ENCODE measurements at regions not wholly inside any gene's neighbourhood (a gene's known extent, or its start where the extent isn't known, plus 50 kb on each side); places are given as distances from the start of the nearest gene placed in this dataset.

GRCh38 chr16:65219786-65220185 is 97.9 kb upstream of the CDH11 start:
- no peak for DNase-seq (ENCODE audit: low read depth)
- TF ChIP-seq CTCF (IDR thresholded peaks at IDR 0.05; ENCODE audit: insufficient read depth, low read depth, low read length, missing control alignments): no peak
- no peak overlapping the region for H3K4me3 ChIP-seq (ENCODE audit: low read depth, low read length)

GRCh38 chr16:65218348-65218747 is 96.5 kb upstream of the CDH11 start:
- DNase-seq (ENCODE audit: low read depth): no peak
- no peak for TF ChIP-seq CTCF (IDR thresholded peaks at IDR 0.05; ENCODE audit: insufficient read depth, low read depth, low read length, missing control alignments)
- no peak overlapping the region for H3K4me3 ChIP-seq (ENCODE audit: low read depth, low read length)

- no peak for DNase-seq (ENCODE audit: low read depth)
- no peak overlapping the region for H3K4me3 ChIP-seq (ENCODE audit: low read depth, low read length)
- TF ChIP-seq CTCF (IDR thresholded peaks at IDR 0.05; ENCODE audit: insufficient read depth, low read depth, low read length, missing control alignments): no peak
Observed at GRCh38 chr16:65213866-65214595, 92.2 kb upstream of the CDH11 start.

- no peak overlapping the region for H3K4me3 ChIP-seq (ENCODE audit: low read depth, low read length)
- DNase-seq (ENCODE audit: low read depth): no peak
- TF ChIP-seq CTCF (IDR thresholded peaks at IDR 0.05; ENCODE audit: insufficient read depth, low read depth, low read length, missing control alignments): no peak
Observed at GRCh38 chr16:65212791-65213190, 90.9 kb upstream of the CDH11 start.

GRCh38 chr16:65212240-65212639 is 90.4 kb upstream of the CDH11 start:
- H3K4me3 ChIP-seq (ENCODE audit: low read depth, low read length): no peak overlapping the region
- TF ChIP-seq CTCF (IDR thresholded peaks at IDR 0.05; ENCODE audit: insufficient read depth, low read depth, low read length, missing control alignments): no peak
- no peak for DNase-seq (ENCODE audit: low read depth)

- no peak for TF ChIP-seq CTCF (IDR thresholded peaks at IDR 0.05; ENCODE audit: insufficient read depth, low read depth, low read length, missing control alignments)
- no peak for DNase-seq (ENCODE audit: low read depth)
- H3K4me3 ChIP-seq (ENCODE audit: low read depth, low read length): no peak overlapping the region
Observed at GRCh38 chr16:65202461-65202860, 80.6 kb upstream of the CDH11 start.

- DNase-seq (ENCODE audit: low read depth): no peak
- H3K4me3 ChIP-seq (ENCODE audit: low read depth, low read length): no peak overlapping the region
- TF ChIP-seq CTCF (IDR thresholded peaks at IDR 0.05; ENCODE audit: insufficient read depth, low read depth, low read length, missing control alignments): no peak
Observed at GRCh38 chr16:65201511-65201910, 79.6 kb upstream of the CDH11 start.
